ENCODE measurements at regions not wholly inside any gene's neighbourhood (a gene's known extent, or its start where the extent isn't known, plus 50 kb on each side); places are given as distances from the start of the nearest gene placed in this dataset.

DNA sequence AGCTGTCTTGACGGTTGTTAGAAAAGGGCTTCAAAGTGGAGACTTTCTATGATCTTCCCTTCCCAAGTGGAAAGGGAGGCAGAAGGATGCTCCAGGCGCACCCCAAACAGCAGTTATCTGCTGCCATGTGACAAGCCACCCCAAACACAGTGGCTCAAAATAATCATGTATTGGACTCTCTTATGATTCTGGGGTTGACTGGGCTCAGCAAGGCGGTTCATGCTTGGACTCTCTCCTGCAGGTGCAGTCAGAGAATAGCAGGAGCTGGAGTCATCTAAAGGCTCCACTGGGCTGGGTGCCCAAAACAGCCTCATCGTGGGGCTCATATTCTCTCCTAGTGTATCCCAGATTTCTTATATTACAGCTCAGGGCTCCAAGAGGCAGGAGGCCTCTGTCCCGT is 177.6 kb upstream of the IER5L start:
- no peak for TF ChIP-seq EZH2phosphoT487 (IDR thresholded peaks at IDR 0.05; ENCODE audit: low read depth)
- TF ChIP-seq, protein P1, sequence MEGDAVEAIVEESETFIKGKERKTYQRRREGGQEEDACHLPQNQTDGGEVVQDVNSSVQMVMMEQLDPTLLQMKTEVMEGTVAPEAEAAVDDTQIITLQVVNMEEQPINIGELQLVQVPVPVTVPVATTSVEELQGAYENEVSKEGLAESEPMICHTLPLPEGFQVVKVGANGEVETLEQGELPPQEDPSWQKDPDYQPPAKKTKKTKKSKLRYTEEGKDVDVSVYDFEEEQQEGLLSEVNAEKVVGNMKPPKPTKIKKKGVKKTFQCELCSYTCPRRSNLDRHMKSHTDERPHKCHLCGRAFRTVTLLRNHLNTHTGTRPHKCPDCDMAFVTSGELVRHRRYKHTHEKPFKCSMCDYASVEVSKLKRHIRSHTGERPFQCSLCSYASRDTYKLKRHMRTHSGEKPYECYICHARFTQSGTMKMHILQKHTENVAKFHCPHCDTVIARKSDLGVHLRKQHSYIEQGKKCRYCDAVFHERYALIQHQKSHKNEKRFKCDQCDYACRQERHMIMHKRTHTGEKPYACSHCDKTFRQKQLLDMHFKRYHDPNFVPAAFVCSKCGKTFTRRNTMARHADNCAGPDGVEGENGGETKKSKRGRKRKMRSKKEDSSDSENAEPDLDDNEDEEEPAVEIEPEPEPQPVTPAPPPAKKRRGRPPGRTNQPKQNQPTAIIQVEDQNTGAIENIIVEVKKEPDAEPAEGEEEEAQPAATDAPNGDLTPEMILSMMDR (IDR thresholded peaks at IDR 0.05; ENCODE audit: low read depth, low read length) = no peak
